Stimulated activated CD8-positive, alpha-beta memory T cell treated with anti-CD3 and anti-CD28 coated beads, Interleukin-15, amount 100 ng/mL, for 24 hours (primary cell): ENCODE measurements at regions not wholly inside any gene's neighbourhood (a gene's known extent, or its start where the extent isn't known, plus 50 kb on each side); places are given as distances from the start of the nearest gene placed in this dataset.
A peak's percentile ranks its signal among the peaks of the same experiment; 100 is the strongest.

Source experiments
- DNase-seq: peaks from one replicate; pipeline ENCODE4 v3.0.0-alpha.2; 2020; ENCODE audit warnings: low read depth

DNA sequence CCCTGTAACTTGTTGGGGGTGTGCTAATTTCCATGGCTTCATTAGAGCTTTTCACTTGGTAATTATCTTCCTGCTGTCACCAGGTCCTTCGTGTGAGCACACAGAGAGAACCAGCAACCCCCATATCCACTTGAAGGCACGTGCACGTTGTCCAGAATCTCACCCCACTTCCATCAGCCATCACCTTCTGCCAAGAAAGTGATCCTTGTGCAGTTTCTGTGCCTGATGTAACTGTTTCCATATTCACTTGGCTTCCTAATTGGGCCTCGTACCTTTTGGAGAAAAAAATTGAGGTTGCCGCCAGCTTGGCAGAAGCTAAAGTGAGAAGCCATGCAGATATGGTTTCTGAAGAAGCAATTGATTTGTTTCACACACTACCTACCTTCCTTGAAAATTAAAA lies 153.7 kb upstream of the TSHZ2 start:
- no peak for DNase-seq

GRCh38 chr20:52817981-52818380 lies 154.2 kb upstream of the TSHZ2 start:
- DNase-seq: no peak

DNA sequence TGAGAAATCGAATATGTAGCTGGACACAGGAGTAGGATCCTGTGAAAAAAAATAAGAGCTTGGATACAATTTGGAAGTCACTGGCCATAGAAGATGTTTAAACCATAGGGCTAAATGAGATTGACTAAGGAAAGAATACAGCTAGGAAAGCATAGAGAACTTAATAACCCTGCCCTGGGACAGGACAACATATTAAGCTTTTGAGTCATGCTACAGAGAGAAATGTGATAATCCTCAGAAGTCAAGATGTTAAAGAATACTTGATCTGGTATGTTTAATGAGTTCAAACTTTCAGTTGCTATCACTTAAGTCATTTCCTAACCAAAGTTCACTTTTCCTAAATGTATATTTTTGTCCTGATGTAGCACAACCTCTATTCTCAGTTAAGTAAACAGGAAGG lies 154.6 kb upstream of the TSHZ2 start:
- no peak for DNase-seq

GRCh38 chr20:52814371-52814770 lies 157.8 kb upstream of the TSHZ2 start:
- DNase-seq: no peak

- DNase-seq: no peak
Observed at GRCh38 chr20:52812231-52812847, 159.8 kb upstream of the TSHZ2 start.

DNA sequence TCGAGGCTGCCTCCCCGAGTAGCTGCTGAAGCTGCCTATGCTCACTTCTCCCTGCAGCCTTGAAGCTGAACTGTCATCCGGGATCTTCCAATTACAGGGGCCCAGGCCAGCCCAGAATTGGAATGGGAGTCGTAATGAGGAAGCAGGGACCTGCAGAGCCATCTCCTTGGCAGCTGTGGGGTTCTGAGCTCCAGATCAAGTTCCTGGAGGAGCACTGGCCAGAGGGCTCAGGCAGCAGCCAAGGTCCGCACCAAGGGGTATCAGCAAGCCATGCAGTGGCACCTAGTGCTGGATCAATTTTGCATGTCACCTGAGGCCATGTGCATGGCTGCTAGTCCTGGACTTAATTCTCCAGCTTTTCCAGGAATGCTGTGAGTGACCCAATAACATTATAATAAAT lies 163.2 kb upstream of the TSHZ2 start:
- no peak for DNase-seq

DNA sequence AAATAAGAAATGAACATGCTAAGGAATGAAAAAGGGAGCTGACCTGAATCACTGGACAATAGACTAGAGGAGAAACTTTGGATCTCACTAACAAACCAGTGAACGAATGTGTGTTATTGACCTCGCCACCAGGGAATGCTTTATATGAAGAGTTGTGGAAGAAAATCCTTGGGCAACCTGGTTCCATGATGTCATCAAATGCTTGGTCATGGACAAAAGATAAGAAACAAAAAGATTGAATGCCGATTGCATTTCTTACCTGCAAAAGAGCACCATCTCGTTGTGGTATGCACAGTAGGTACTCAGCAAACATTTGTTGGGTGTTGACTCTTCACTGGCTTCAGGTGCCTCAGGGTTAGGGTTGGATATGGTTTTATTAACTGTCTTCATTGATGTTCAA lies 165.2 kb upstream of the TSHZ2 start:
- no peak for DNase-seq

- DNase-seq: no peak
Observed at GRCh38 chr20:52805843-52806242, 166.3 kb upstream of the TSHZ2 start.

DNA sequence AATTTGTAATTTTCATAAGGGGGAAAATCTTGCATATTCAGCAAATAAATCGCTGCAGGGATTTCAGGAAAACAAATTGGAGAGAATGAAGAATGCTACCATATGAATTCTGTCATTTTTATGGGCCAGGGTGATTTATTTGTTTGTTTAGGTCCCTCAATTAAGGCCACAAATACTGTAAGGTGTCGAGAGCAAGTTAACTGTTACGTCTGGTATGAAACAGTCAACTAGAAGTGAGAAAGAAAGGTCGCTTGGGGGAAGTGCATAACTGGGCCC lies 166.9 kb upstream of the TSHZ2 start:
- no peak for DNase-seq

GRCh38 chr20:52804497-52805295 lies 167.5 kb upstream of the TSHZ2 start:
- no peak for DNase-seq

- DNase-seq: no peak
Observed at GRCh38 chr20:52801628-52802006, 170.5 kb upstream of the TSHZ2 start.

GRCh38 chr20:52800734-52801627 lies 171.2 kb upstream of the TSHZ2 start:
- DNase-seq: no peak

- DNase-seq: no peak
Observed at GRCh38 chr20:52799130-52799529, 173.0 kb upstream of the TSHZ2 start.

- DNase-seq: no peak
Observed at GRCh38 chr20:52798124-52798523, 174.0 kb upstream of the TSHZ2 start.

- DNase-seq: no peak
Observed at GRCh38 chr20:52794853-52795252, 177.3 kb upstream of the TSHZ2 start.

- DNase-seq: no peak
Observed at GRCh38 chr20:52793339-52793963, 178.7 kb upstream of the TSHZ2 start.

DNA sequence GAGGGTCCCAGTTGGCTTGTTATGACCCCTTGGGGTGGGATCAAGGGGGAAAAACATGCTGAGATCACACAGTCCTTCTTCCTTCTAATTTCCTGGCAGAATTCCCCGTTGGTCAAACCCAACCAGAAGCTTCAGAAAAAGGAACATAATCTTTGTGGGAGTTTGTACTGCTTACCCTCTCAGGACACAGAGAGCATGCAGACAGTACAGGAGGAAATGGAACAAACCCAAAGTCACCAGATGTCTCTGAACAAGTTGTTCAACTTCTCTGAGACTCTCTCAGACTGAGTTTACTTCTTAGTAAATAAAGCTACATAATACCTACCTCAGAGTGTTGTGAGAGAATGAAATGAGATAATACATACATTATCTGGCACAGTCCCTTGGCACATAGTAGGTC lies 181.1 kb upstream of the TSHZ2 start:
- no peak for DNase-seq

GRCh38 chr20:52789716-52790115 lies 182.4 kb upstream of the TSHZ2 start:
- no peak for DNase-seq

DNA sequence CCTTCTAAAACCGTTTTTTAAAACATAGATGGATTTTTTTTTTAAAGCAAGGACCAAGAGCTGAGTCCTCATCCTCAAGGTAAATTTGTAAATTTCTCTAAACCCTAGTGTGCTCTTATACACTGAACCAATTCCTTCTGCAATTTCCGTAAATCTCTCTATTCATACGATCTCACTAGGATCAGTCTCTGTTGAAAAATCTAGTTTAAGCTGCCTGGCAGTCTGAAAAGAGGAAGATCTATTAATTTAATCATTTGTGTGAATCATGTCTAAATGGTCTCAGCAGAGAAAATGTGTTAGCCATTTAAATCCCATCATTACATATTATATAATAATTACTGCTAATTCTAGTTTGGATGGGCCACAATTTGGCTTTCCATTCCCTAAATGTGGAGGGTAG lies 184.2 kb upstream of the TSHZ2 start:
- no peak for DNase-seq

DNA sequence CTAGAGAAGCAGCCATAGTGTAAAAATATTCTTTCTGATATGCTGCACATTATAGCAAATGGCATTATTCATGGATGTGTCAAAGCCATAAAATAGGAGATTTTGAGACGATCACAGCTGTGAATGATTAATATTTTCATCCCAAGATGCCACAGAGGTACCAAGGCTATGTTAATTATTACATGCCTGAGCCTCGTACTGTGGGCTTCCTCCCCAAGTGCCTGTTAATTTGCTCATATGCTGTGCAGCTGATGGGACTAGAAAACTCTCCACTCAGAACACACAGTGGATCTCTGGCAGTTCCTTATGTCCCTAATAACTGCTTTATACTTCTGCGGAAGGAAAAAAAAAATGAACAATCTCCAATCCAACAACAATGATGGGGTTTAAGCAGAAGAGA lies 184.9 kb upstream of the TSHZ2 start:
- DNase-seq: no peak

GRCh38 chr20:52785679-52786078 lies 186.5 kb upstream of the TSHZ2 start:
- no peak for DNase-seq

DNA sequence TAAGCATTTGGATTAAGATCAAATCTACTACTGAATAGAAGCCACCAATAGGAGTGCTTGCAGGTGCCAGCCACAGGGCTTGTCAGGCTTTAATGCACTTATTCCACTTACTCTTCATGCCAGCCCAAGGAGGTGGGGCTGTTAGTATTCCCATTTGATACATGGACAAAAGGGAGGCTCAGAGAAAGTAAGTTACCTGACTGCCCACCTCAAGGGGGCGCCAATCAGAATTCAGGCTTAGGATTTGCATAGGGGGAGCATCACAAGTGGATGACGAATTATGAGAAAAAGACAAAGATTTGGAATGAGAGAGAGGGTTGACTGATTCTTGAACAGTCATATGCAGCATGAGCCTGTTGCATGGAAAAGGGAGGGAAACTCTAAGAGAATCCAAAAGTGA lies 188.4 kb upstream of the TSHZ2 start:
- DNase-seq: peak; percentile 3

GRCh38 chr20:52780462-52780861 lies 191.7 kb upstream of the TSHZ2 start:
- no peak for DNase-seq
